ENCODE measurements at regions not wholly inside any gene's neighbourhood (a gene's known extent, or its start where the extent isn't known, plus 50 kb on each side); places are given as distances from the start of the nearest gene placed in this dataset.
"Not testable (repeated sequence)": the region's sequence is repeated elsewhere in the genome, so short reads cannot be mapped to it uniquely, and the experiment has no call there.

GRCh38 chr10:33086100-33086499 lies 128.1 kb upstream of the ITGB1 start:
- no peaks in the 10 kb centered on the region for H3K9me3 ChIP-seq
- H3K4me1 ChIP-seq: no peaks in the 10 kb centered on the region
- intact Hi-C loops (cut with DNase I): no loop called here
- TF ChIP-seq CTCF (IDR thresholded peaks at IDR 0.05) (no peak), POLR2A (IDR thresholded peaks at IDR 0.05) (no peak), POLR2AphosphoS5 (IDR thresholded peaks at IDR 0.05; ENCODE audit: insufficient read depth in 1 of 2, low read depth in 1 of 2) (no peak)
- no peak overlapping the region for H3K4me3 ChIP-seq
- H3K36me3 ChIP-seq: no peaks in the 10 kb centered on the region
- no peak for DNase-seq (ENCODE audit: extremely low spot score in 2 of 2)
- no peaks in the 10 kb centered on the region for H3K27me3 ChIP-seq
- H3K27ac ChIP-seq: no peak overlapping the region

- H3K4me3 ChIP-seq: no peak overlapping the region
- no peaks in the 10 kb centered on the region for H3K36me3 ChIP-seq
- no peaks in the 10 kb centered on the region for H3K27me3 ChIP-seq
- intact Hi-C loops (cut with DNase I): no loop called here
- H3K27ac ChIP-seq: no peak overlapping the region
- TF ChIP-seq POLR2AphosphoS5 (IDR thresholded peaks at IDR 0.05; ENCODE audit: insufficient read depth in 1 of 2, low read depth in 1 of 2) (no peak), POLR2A (IDR thresholded peaks at IDR 0.05) (no peak), CTCF (IDR thresholded peaks at IDR 0.05) (no peak)
- H3K4me1 ChIP-seq: no peaks in the 10 kb centered on the region
- DNase-seq (ENCODE audit: extremely low spot score in 2 of 2): no peak
- no peaks in the 10 kb centered on the region for H3K9me3 ChIP-seq
Observed at GRCh38 chr10:33085313-33085833, 127.3 kb upstream of the ITGB1 start.

GRCh38 chr10:33084453-33084852 lies 126.4 kb upstream of the ITGB1 start:
- TF ChIP-seq CTCF (IDR thresholded peaks at IDR 0.05) (no peak), POLR2A (IDR thresholded peaks at IDR 0.05) (no peak), POLR2AphosphoS5 (IDR thresholded peaks at IDR 0.05; ENCODE audit: insufficient read depth in 1 of 2, low read depth in 1 of 2) (no peak)
- H3K36me3 ChIP-seq: no peaks in the 10 kb centered on the region
- no peak overlapping the region for H3K4me3 ChIP-seq
- H3K9me3 ChIP-seq: no peaks in the 10 kb centered on the region
- no peak for DNase-seq (ENCODE audit: extremely low spot score in 2 of 2)
- intact Hi-C loops (cut with DNase I): no loop called here
- no peaks in the 10 kb centered on the region for H3K4me1 ChIP-seq
- H3K27me3 ChIP-seq: no peaks in the 10 kb centered on the region
- no peak overlapping the region for H3K27ac ChIP-seq

- Histone ChIP-seq H3K36me3 (no peaks in the 10 kb centered on the region), H3K4me3 (no peak overlapping the region), H3K4me1 (no peaks in the 10 kb centered on the region), H3K27ac (no peak overlapping the region), H3K27me3 (no peaks in the 10 kb centered on the region), H3K9me3 (no peaks in the 10 kb centered on the region)
- intact Hi-C loops (cut with DNase I): no loop called here
- TF ChIP-seq CTCF (IDR thresholded peaks at IDR 0.05): no peak
- no peak for TF ChIP-seq POLR2A (IDR thresholded peaks at IDR 0.05)
- TF ChIP-seq POLR2AphosphoS5 (IDR thresholded peaks at IDR 0.05; ENCODE audit: insufficient read depth in 1 of 2, low read depth in 1 of 2): no peak
- DNase-seq (ENCODE audit: extremely low spot score in 2 of 2): no peak
Observed at GRCh38 chr10:33082373-33082895, 124.4 kb upstream of the ITGB1 start.

- H3K27me3 ChIP-seq; H3K27ac ChIP-seq; DNase-seq (ENCODE audit: extremely low spot score in 2 of 2); H3K9me3 ChIP-seq; H3K4me1 ChIP-seq; H3K4me3 ChIP-seq; intact Hi-C loops (cut with DNase I); H3K36me3 ChIP-seq: not testable (repeated sequence)
Observed at GRCh38 chr10:33080467-33080866, 122.4 kb upstream of the ITGB1 start.

Measured in vagina (tissue), 2 donors.